ENCODE measurements at regions not wholly inside any gene's neighbourhood (a gene's known extent, or its start where the extent isn't known, plus 50 kb on each side); places are given as distances from the start of the nearest gene placed in this dataset.

DNA sequence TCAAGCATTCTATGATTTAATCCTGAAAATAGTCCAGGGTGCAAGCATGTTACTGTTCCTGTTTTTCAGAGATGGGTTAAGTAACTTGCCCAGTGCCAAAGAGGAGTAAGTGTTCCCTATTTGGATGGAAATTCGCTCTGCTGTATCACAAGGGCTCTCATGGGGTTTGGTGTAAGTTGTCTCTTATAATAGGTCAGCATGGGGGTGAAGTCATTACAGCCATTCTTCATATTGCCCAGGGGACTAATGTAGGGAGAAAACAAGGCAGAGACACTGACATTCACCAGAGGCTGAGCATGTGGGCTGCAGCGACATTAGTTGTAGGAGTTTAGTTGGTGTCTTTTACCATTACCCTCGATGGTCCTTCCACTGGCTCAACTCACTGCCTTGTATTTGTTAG lies 142.1 kb upstream of the GLRA1 start (continued):
- TF ChIP-seq CTCF (IDR thresholded peaks at IDR 0.05; ENCODE audit: low read depth, low read length, missing input control) = no peak
- no peak for TF ChIP-seq ZBTB33 (IDR thresholded peaks at IDR 0.05)
- TF ChIP-seq FOXA2 (IDR thresholded peaks at IDR 0.05) = no peak
- no peak for TF ChIP-seq HNF4G (IDR thresholded peaks at IDR 0.05)
- TF ChIP-seq YY1 (IDR thresholded peaks at IDR 0.05) = no peak

DNA sequence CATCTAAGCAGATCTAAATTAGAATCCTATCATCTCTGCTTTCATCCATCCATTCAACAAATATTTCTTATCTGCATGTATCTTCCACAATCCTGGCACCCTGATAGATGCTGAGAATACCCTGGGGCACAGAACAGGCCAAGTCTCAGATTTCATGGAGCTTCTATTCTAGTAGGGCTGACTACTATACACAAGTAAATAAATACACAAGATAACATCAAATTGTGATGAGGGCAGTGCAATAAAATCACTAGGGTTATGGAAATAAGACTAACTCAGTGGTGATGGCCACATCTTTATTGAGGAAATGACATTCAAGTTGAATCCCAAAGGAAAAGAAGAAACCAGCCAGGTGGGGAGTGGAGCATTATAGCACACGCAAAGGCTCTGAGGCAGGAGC lies 138.4 kb upstream of the GLRA1 start:
- Histone ChIP-seq H3K4me1 (ENCODE audit: control insufficient read depth in 4 of 4, insufficient read depth in 4 of 4, low read length in 3 of 4) (no peaks in the 10 kb centered on the region), H3K4me3 (ENCODE audit: low read depth in 1 of 3, low read length in 3 of 3) (no peak overlapping the region), H3K36me3 (ENCODE audit: control insufficient read depth in 4 of 4, insufficient read depth in 3 of 4, low read depth in 1 of 4, low read length in 3 of 4) (no peaks in the 10 kb centered on the region), H3K27me3 (ENCODE audit: control insufficient read depth in 4 of 4, insufficient read depth in 4 of 4, low read length in 3 of 4) (no peaks in the 10 kb centered on the region), H3K27ac (ENCODE audit: low read depth in 1 of 2, low read length in 2 of 2) (no peak overlapping the region), H3K9me3 (ENCODE audit: control insufficient read depth in 4 of 4, low read length in 3 of 4) (no peaks in the 10 kb centered on the region), H3K9ac (ENCODE audit: low read depth in 1 of 2, low read length in 2 of 2) (no peak overlapping the region)
- TF ChIP-seq GABPA (IDR thresholded peaks at IDR 0.05 in 1 of 2, conservative IDR thresholded peaks at IDR 0.05 in 1 of 2) (no peak), RXRA (IDR thresholded peaks at IDR 0.05) (no peak), NR2F2 (IDR thresholded peaks at IDR 0.05) (no peak), TAF1 (conservative IDR thresholded peaks at IDR 0.05) (no peak), CTCF (IDR thresholded peaks at IDR 0.05; ENCODE audit: low read depth, low read length, missing input control) (no peak)
- no peak for DNase-seq (ENCODE audit: low spot score)
- 94% methylated on average over 1 of the region's 1 CpG for WGBS

- WGBS = 83% methylated on average over 2 of the region's 2 CpGs
- TF ChIP-seq HNF4G (IDR thresholded peaks at IDR 0.05) (no peak), NR2F2 (IDR thresholded peaks at IDR 0.05) (no peak), FOXA2 (IDR thresholded peaks at IDR 0.05) (no peak), RXRA (IDR thresholded peaks at IDR 0.05) (no peak), EGR1 (IDR thresholded peaks at IDR 0.05; ENCODE audit: low read depth in 2 of 2) (no peak), FOXA1 (IDR thresholded peaks at IDR 0.05) (no peak), JUND (IDR thresholded peaks at IDR 0.05) (no peak), YY1 (IDR thresholded peaks at IDR 0.05) (no peak)
- TF ChIP-seq, protein P1, sequence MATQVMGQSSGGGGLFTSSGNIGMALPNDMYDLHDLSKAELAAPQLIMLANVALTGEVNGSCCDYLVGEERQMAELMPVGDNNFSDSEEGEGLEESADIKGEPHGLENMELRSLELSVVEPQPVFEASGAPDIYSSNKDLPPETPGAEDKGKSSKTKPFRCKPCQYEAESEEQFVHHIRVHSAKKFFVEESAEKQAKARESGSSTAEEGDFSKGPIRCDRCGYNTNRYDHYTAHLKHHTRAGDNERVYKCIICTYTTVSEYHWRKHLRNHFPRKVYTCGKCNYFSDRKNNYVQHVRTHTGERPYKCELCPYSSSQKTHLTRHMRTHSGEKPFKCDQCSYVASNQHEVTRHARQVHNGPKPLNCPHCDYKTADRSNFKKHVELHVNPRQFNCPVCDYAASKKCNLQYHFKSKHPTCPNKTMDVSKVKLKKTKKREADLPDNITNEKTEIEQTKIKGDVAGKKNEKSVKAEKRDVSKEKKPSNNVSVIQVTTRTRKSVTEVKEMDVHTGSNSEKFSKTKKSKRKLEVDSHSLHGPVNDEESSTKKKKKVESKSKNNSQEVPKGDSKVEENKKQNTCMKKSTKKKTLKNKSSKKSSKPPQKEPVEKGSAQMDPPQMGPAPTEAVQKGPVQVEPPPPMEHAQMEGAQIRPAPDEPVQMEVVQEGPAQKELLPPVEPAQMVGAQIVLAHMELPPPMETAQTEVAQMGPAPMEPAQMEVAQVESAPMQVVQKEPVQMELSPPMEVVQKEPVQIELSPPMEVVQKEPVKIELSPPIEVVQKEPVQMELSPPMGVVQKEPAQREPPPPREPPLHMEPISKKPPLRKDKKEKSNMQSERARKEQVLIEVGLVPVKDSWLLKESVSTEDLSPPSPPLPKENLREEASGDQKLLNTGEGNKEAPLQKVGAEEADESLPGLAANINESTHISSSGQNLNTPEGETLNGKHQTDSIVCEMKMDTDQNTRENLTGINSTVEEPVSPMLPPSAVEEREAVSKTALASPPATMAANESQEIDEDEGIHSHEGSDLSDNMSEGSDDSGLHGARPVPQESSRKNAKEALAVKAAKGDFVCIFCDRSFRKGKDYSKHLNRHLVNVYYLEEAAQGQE (IDR thresholded peaks at IDR 0.05) = no peak
- no peaks in the 10 kb centered on the region for H3K36me3 ChIP-seq (ENCODE audit: control insufficient read depth in 4 of 4, insufficient read depth in 3 of 4, low read depth in 1 of 4, low read length in 3 of 4)
- no peak overlapping the region for H3K4me3 ChIP-seq (ENCODE audit: low read depth in 1 of 3, low read length in 3 of 3)
- H3K9ac ChIP-seq (ENCODE audit: low read depth in 1 of 2, low read length in 2 of 2) = no peak overlapping the region
- no peak for DNase-seq (ENCODE audit: low spot score)
- H3K27me3 ChIP-seq (ENCODE audit: control insufficient read depth in 4 of 4, insufficient read depth in 4 of 4, low read length in 3 of 4) = peaks cover 0 to 3% (median 0%) of the 10 kb centered on the region in 4 donors
- H3K4me1 ChIP-seq (ENCODE audit: control insufficient read depth in 4 of 4, insufficient read depth in 4 of 4, low read length in 3 of 4) = no peaks in the 10 kb centered on the region
- no peaks in the 10 kb centered on the region for H3K9me3 ChIP-seq (ENCODE audit: control insufficient read depth in 4 of 4, low read length in 3 of 4)
- H3K27ac ChIP-seq (ENCODE audit: low read depth in 1 of 2, low read length in 2 of 2) = no peak overlapping the region
Observed at GRCh38 chr5:152061095-152061494, 136.4 kb upstream of the GLRA1 start.

All from liver (tissue), 8 donors.